ENCODE measurements at regions not wholly inside any gene's neighbourhood (a gene's known extent, or its start where the extent isn't known, plus 50 kb on each side); places are given as distances from the start of the nearest gene placed in this dataset.

- DNase-seq, result peak; percentile 84
- WGBS, 2 donors (ENCODE audit: low coverage in 1 of 2), result 10 to 43% methylated on average over 1 of the region's 1 CpG
- TF ChIP-seq EP300 (IDR thresholded peaks at IDR 0.05; ENCODE audit: low read depth) (peak; percentile 4), POLR2AphosphoS5 (IDR thresholded peaks at IDR 0.05) (peak; percentile 35 to 76 (median 73)), POLR2A (IDR thresholded peaks at IDR 0.05) (peak; percentile 44)
- TF ChIP-seq, protein P1, sequence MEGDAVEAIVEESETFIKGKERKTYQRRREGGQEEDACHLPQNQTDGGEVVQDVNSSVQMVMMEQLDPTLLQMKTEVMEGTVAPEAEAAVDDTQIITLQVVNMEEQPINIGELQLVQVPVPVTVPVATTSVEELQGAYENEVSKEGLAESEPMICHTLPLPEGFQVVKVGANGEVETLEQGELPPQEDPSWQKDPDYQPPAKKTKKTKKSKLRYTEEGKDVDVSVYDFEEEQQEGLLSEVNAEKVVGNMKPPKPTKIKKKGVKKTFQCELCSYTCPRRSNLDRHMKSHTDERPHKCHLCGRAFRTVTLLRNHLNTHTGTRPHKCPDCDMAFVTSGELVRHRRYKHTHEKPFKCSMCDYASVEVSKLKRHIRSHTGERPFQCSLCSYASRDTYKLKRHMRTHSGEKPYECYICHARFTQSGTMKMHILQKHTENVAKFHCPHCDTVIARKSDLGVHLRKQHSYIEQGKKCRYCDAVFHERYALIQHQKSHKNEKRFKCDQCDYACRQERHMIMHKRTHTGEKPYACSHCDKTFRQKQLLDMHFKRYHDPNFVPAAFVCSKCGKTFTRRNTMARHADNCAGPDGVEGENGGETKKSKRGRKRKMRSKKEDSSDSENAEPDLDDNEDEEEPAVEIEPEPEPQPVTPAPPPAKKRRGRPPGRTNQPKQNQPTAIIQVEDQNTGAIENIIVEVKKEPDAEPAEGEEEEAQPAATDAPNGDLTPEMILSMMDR (IDR thresholded peaks at IDR 0.05), result peak in 1 of 5 experiments; percentile 39
- H3K27ac ChIP-seq, result peak overlapping the region; percentile 57 to 77 (median 68)
- intact Hi-C loops (cut with DNase I; ENCODE audit: low total_unique reads) (no loop called here), in situ Hi-C loops (cut with MboI; ENCODE audit: low pct_ligation_motif_present in 1 of 4, low pct_unique_long_range_greater_than_20kb in 1 of 4, low sequenced_read_pairs in 3 of 4) (no loop called here)
- H3K4me3 ChIP-seq, result no peak overlapping the region
- H3K36me3 ChIP-seq, result no peaks in the 10 kb centered on the region
- H3K27me3 ChIP-seq, result no peaks in the 10 kb centered on the region
- peaks cover 9 to 31% (median 18%) of the 10 kb centered on the region in 4 donors for H3K4me1 ChIP-seq
- H3K9me3 ChIP-seq, result no peaks in the 10 kb centered on the region
These were observed 487.2 kb upstream of the KLF4 start for GRCh38 chr9:107976767-107977166.

DNA sequence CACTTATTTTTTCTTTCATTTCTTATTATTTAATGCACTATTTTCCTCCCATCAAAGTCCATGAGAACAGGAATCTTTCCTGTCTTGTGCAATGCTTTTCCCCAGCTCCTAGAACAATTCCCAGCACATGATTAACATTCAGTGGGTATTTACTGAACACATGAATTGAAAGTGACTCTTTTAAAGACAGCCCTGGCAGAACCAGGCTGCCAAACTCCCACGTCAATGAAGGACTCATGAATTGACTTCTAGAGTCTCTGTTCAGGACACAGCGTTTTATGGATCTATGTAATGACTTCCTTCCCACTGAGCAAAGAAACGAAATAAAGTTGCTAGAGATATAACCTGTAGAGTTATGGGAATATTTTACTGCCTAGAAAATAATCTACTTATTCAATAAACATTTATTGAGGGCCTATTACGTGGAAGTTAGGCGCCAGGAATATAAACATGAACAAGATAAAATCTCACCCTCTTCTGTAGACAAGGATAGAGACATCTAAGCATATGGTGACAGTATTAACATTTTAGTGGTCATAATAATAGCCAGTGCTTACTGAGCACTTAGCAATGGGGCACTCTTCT, 485.9 kb upstream of the KLF4 start:
- Histone ChIP-seq H3K27ac (peak overlapping the region; percentile 57 to 79 (median 76)), H3K36me3 (no peaks in the 10 kb centered on the region), H3K9me3 (no peaks in the 10 kb centered on the region), H3K4me1 (peaks cover 9 to 42% (median 18%) of the 10 kb centered on the region in 4 donors), H3K27me3 (no peaks in the 10 kb centered on the region), H3K4me3 (no peak overlapping the region)
- DNase-seq, result peak; percentile 81
- in situ Hi-C loops (cut with MboI; ENCODE audit: low pct_ligation_motif_present in 1 of 4, low pct_unique_long_range_greater_than_20kb in 1 of 4, low sequenced_read_pairs in 3 of 4) (no loop called here), intact Hi-C loops (cut with DNase I; ENCODE audit: low total_unique reads) (no loop called here)
- 40 to 73% methylated on average over 2 to 5 of the region's 5 CpGs for WGBS, 2 donors (ENCODE audit: low coverage in 1 of 2)
- TF ChIP-seq EP300 (IDR thresholded peaks at IDR 0.05; ENCODE audit: low read depth), result no peak
- no peak for TF ChIP-seq POLR2A (IDR thresholded peaks at IDR 0.05)
- TF ChIP-seq, protein P1 (IDR thresholded peaks at IDR 0.05), result no peak
- TF ChIP-seq POLR2AphosphoS5 (IDR thresholded peaks at IDR 0.05), result peak in 2 of 3 donors; percentile 27 to 69

DNA sequence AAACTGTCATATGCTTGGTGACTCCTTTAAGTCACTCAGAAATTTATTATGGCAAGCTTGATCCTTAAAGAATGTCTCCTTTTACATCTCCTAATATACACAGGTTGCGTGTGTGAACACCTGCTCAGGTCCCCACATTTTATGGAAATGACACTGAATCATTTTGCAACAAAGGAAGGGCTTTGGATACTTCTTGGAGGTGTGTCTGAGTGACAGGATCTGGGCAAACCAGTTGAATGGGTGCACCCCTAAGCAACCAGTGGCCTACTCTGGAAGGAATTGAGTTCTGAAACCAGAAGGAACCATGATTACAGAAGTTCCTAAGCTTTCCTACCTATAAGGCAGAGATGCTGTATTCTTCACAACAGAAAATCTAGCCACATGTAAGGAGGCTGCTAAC, 483.9 kb upstream of the KLF4 start:
- WGBS, 2 donors (ENCODE audit: low coverage in 1 of 2), result 76% methylated on average over 1 of the region's 1 CpG; no CpG with 5 or more reads in 1 of the 2 donors
- Histone ChIP-seq H3K9me3 (no peaks in the 10 kb centered on the region), H3K36me3 (no peaks in the 10 kb centered on the region), H3K27me3 (no peaks in the 10 kb centered on the region), H3K4me1 (peaks cover 9 to 47% (median 24%) of the 10 kb centered on the region in 4 donors), H3K4me3 (no peak overlapping the region), H3K27ac (no peak overlapping the region)
- TF ChIP-seq POLR2AphosphoS5 (IDR thresholded peaks at IDR 0.05) (no peak), POLR2A (IDR thresholded peaks at IDR 0.05) (no peak), EP300 (IDR thresholded peaks at IDR 0.05; ENCODE audit: low read depth) (no peak)
- TF ChIP-seq, protein P1 (IDR thresholded peaks at IDR 0.05), result no peak
- no peak for DNase-seq
- in situ Hi-C loops (cut with MboI; ENCODE audit: low pct_ligation_motif_present in 1 of 4, low pct_unique_long_range_greater_than_20kb in 1 of 4, low sequenced_read_pairs in 3 of 4), result no loop called here
- intact Hi-C loops (cut with DNase I; ENCODE audit: low total_unique reads), result no loop called here

DNA sequence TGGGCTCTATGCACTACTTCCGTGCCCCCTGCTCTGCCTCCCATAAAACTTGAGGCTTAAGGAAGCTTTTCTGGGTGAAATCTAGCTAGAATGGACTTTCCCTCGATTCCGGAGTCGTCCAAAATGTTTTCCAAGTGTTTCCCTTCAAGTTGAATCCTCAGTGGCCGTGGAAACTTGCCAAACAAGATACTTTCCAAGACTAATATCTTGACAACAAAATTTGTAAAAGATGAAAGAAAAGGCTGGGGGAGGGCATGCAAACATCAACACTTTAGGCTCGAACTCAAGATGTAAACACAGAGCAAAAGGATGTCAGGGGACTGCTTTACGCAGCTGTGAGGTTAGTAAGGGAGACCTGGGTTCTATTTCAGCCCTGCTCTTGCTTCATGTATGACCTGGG, 482.8 kb upstream of the KLF4 start:
- intact Hi-C loops (cut with DNase I; ENCODE audit: low total_unique reads), result no loop called here
- no peak overlapping the region for H3K4me3 ChIP-seq
- no peak for TF ChIP-seq POLR2AphosphoS5 (IDR thresholded peaks at IDR 0.05)
- DNase-seq, result no peak
- in situ Hi-C loops (cut with MboI; ENCODE audit: low pct_ligation_motif_present in 1 of 4, low pct_unique_long_range_greater_than_20kb in 1 of 4, low sequenced_read_pairs in 3 of 4), result no loop called here
- 71 to 84% methylated on average over 4 to 7 of the region's 7 CpGs for WGBS, 2 donors (ENCODE audit: low coverage in 1 of 2)
- no peaks in the 10 kb centered on the region for H3K27me3 ChIP-seq
- no peaks in the 10 kb centered on the region for H3K36me3 ChIP-seq
- peaks cover 9 to 44% (median 23%) of the 10 kb centered on the region in 4 donors for H3K4me1 ChIP-seq
- H3K27ac ChIP-seq, result no peak overlapping the region
- no peaks in the 10 kb centered on the region for H3K9me3 ChIP-seq

DNA sequence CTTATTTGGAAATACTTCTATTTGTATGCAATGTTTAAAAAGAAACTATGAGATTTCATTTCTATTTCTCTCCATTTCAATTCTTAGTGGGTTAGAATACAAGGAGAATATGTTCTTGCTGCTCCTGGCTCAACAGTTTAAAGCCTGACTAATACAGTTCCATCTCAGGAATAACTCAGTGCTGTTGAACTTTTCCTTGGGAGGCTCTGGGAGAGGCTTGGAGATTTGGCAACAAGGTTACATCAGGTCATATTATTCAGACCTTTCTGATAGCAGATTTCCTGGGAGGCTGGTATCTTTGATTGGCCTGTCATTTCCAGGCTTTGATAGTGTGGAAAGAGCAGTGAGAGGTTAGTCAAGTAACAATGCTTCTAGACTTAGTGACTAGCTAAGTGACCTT, 481.7 kb upstream of the KLF4 start:
- H3K4me1 ChIP-seq, result peaks cover 4 to 33% (median 14%) of the 10 kb centered on the region in 4 donors
- DNase-seq, result no peak
- H3K27me3 ChIP-seq, result no peaks in the 10 kb centered on the region
- H3K4me3 ChIP-seq, result no peak overlapping the region
- in situ Hi-C loops (cut with MboI; ENCODE audit: low pct_ligation_motif_present in 1 of 4, low pct_unique_long_range_greater_than_20kb in 1 of 4, low sequenced_read_pairs in 3 of 4) (no loop called here), intact Hi-C loops (cut with DNase I; ENCODE audit: low total_unique reads) (no loop called here)
- TF ChIP-seq EP300 (IDR thresholded peaks at IDR 0.05; ENCODE audit: low read depth) (no peak), POLR2AphosphoS5 (IDR thresholded peaks at IDR 0.05) (no peak), POLR2A (IDR thresholded peaks at IDR 0.05) (no peak)
- TF ChIP-seq, protein P1 (IDR thresholded peaks at IDR 0.05), result no peak
- no peaks in the 10 kb centered on the region for H3K9me3 ChIP-seq
- H3K36me3 ChIP-seq, result no peaks in the 10 kb centered on the region
- no peak overlapping the region for H3K27ac ChIP-seq

Measured in transverse colon (tissue), 4 donors.